GM21381 (cell line): ENCODE measurements at regions not wholly inside any gene's neighbourhood (a gene's known extent, or its start where the extent isn't known, plus 50 kb on each side); places are given as distances from the start of the nearest gene placed in this dataset.

Experiments used
- ATAC-seq: cut with Tn5 transposase; IDR thresholded peaks from one replicate; pipeline ENCODE4 v1.9.1; 2021; ENCODE audit warnings: mild to moderate bottlenecking, moderate library complexity; ENCODE audit not compliant: unreplicated experiment

- ATAC-seq, result no peak
These were observed 373.3 kb downstream of the CHSY3 start for GRCh38 chr5:130277522-130277921.

GRCh38 chr5:130277002-130277401 is 372.7 kb downstream of the CHSY3 start:
- ATAC-seq, result no peak

- no peak for ATAC-seq
These were observed 368.6 kb downstream of the CHSY3 start for GRCh38 chr5:130272837-130273236.

- ATAC-seq, result no peak
These were observed 366.5 kb downstream of the CHSY3 start for GRCh38 chr5:130270786-130271185.

- ATAC-seq, result no peak
These were observed 364.2 kb downstream of the CHSY3 start for GRCh38 chr5:130268489-130268888.

GRCh38 chr5:130267926-130268325 is 363.7 kb downstream of the CHSY3 start:
- no peak for ATAC-seq

GRCh38 chr5:130260481-130260880 is 356.2 kb downstream of the CHSY3 start:
- no peak for ATAC-seq

GRCh38 chr5:130251931-130252330 is 347.7 kb downstream of the CHSY3 start:
- ATAC-seq, result no peak

GRCh38 chr5:130243641-130244040 is 339.4 kb downstream of the CHSY3 start:
- ATAC-seq, result no peak

GRCh38 chr5:130237721-130238120 is 333.5 kb downstream of the CHSY3 start:
- ATAC-seq, result no peak
